GM18951 (cell line): ENCODE measurements at regions not wholly inside any gene's neighbourhood (a gene's known extent, or its start where the extent isn't known, plus 50 kb on each side); places are given as distances from the start of the nearest gene placed in this dataset.

Experiments used
- POLR2A ChIP-seq: IDR thresholded peaks from 4 replicates; pipeline ENCODE4 v1.6.1; 2011; ENCODE audit warnings: mild to moderate bottlenecking; ENCODE audit not compliant: insufficient read length, insufficient read depth; ENCODE audit errors: extremely low read depth
- in situ Hi-C: fragments of 300-500 bp; cut with MboI; formaldehyde crosslinking; loops from one replicate; pipeline ENCODE4 v1.12.0; 2022; ENCODE audit warnings: low sequenced_read_pairs, mixed read lengths, inconsistent platforms; ENCODE audit not compliant: unreplicated experiment

- TF ChIP-seq POLR2A, result no peak
- in situ Hi-C loops, result no loop called here
Observed at GRCh38 chr2:234309431-234309830, 187.4 kb downstream of the ARL4C start.

GRCh38 chr2:234308813-234309195 is 188.1 kb downstream of the ARL4C start:
- no peak for TF ChIP-seq POLR2A

GRCh38 chr2:234308073-234308812 is 188.6 kb downstream of the ARL4C start:
- in situ Hi-C loops, result no loop called here
- TF ChIP-seq POLR2A, result no peak

More at GRCh38 chr2:234308813-234309195, 188.1 kb downstream of the ARL4C start:
- in situ Hi-C loops, result no loop called here

- no peak for TF ChIP-seq POLR2A
- in situ Hi-C loops, result no loop called here
Observed at GRCh38 chr2:234307322-234307961, 189.4 kb downstream of the ARL4C start.

GRCh38 chr2:234306426-234307173 is 190.3 kb downstream of the ARL4C start:
- TF ChIP-seq POLR2A, result no peak
- in situ Hi-C loops, result no loop called here

GRCh38 chr2:234305846-234306245 is 191.0 kb downstream of the ARL4C start:
- TF ChIP-seq POLR2A, result no peak
- in situ Hi-C loops, result no loop called here

GRCh38 chr2:234304950-234305349 is 191.9 kb downstream of the ARL4C start:
- in situ Hi-C loops, result no loop called here
- TF ChIP-seq POLR2A, result no peak

GRCh38 chr2:234302664-234302991 is 194.3 kb downstream of the ARL4C start:
- in situ Hi-C loops, result no loop called here
- no peak for TF ChIP-seq POLR2A

GRCh38 chr2:234300932-234301823 is 195.7 kb downstream of the ARL4C start:
- in situ Hi-C loops, result no loop called here
- no peak for TF ChIP-seq POLR2A

GRCh38 chr2:234300391-234300925 is 196.4 kb downstream of the ARL4C start:
- in situ Hi-C loops, result no loop called here

GRCh38 chr2:234298918-234299317 is 198.0 kb downstream of the ARL4C start:
- in situ Hi-C loops, result no loop called here
- TF ChIP-seq POLR2A, result no peak

More at GRCh38 chr2:234300391-234300925, 196.4 kb downstream of the ARL4C start:
- no peak for TF ChIP-seq POLR2A

GRCh38 chr2:234296991-234297390 is 199.9 kb downstream of the ARL4C start:
- in situ Hi-C loops, result no loop called here
- no peak for TF ChIP-seq POLR2A
